Left ventricle myocardium inferior (tissue), 1 donor: ENCODE measurements at regions not wholly inside any gene's neighbourhood (a gene's known extent, or its start where the extent isn't known, plus 50 kb on each side); places are given as distances from the start of the nearest gene placed in this dataset.

ENCODE experiments used
- DNase-seq: peaks from one replicate; pipeline ENCODE4 v3.0.0-alpha.2; 2020
- H3K27ac ChIP-seq: fragments of 200-600 bp; replicated peaks from 2 replicates; pipeline ENCODE4 v1.8.0; 2021
- H3K27me3 ChIP-seq: fragments of 200-600 bp; 2 replicates; pipeline ENCODE4 v1.8.0; 2021; ENCODE audit warnings: low read depth
- H3K36me3 ChIP-seq: fragments of 200-600 bp; 2 replicates; pipeline ENCODE4 v1.8.0; 2021
- H3K4me1 ChIP-seq: fragments of 200-600 bp; 2 replicates; pipeline ENCODE4 v1.8.0; 2021
- H3K4me3 ChIP-seq: fragments of 200-600 bp; 2 replicates; pipeline ENCODE4 v1.8.0; 2021; ENCODE audit warnings: mild to moderate bottlenecking, moderate library complexity
- H3K9me3 ChIP-seq: fragments of 200-600 bp; replicated peaks from 2 replicates; pipeline ENCODE4 v1.8.0; 2021
- CTCF ChIP-seq: fragments of 200-600 bp; IDR thresholded peaks from 2 replicates; pipeline ENCODE4 v1.8.0; 2021; ENCODE audit warnings: antibody characterized with exemption, mild to moderate bottlenecking, borderline replicate concordance
- intact Hi-C: fragments of 100-400 bp; cut with micrococcal nuclease; formaldehyde crosslinking; loops from one replicate; pipeline ENCODE4 v1.11.0; 2022
- donor health status: DM: no; HTN: yes; CAD: no; lungs with severe emphysema.

GRCh38 chr18:61256291-61256690 is 76.9 kb upstream of the CDH20 start:
- Histone ChIP-seq H3K27me3 (no peaks in the 10 kb centered on the region), H3K27ac (no peak overlapping the region), H3K4me3 (no peak overlapping the region), H3K9me3 (no peaks in the 10 kb centered on the region), H3K4me1 (no peaks in the 10 kb centered on the region), H3K36me3 (no peaks in the 10 kb centered on the region)
- DNase-seq: no peak
- intact Hi-C loops: no loop called here
- no peak for TF ChIP-seq CTCF

- no peaks in the 10 kb centered on the region for H3K9me3 ChIP-seq
- DNase-seq: no peak
- no peak overlapping the region for H3K27ac ChIP-seq
- no peaks in the 10 kb centered on the region for H3K4me1 ChIP-seq
- no peak for TF ChIP-seq CTCF
- intact Hi-C loops: no loop called here
- no peak overlapping the region for H3K4me3 ChIP-seq
- H3K27me3 ChIP-seq: no peaks in the 10 kb centered on the region
- H3K36me3 ChIP-seq: no peaks in the 10 kb centered on the region
Observed at GRCh38 chr18:61261870-61262269, 71.4 kb upstream of the CDH20 start.

- Histone ChIP-seq H3K27me3 (no peaks in the 10 kb centered on the region), H3K27ac (no peak overlapping the region), H3K36me3 (no peaks in the 10 kb centered on the region), H3K4me1 (no peaks in the 10 kb centered on the region), H3K4me3 (no peak overlapping the region), H3K9me3 (peaks cover 8% of the 10 kb centered on the region)
- no peak for DNase-seq
- intact Hi-C loops: no loop called here
- TF ChIP-seq CTCF: no peak
Observed at GRCh38 chr18:61272793-61273192, 60.4 kb upstream of the CDH20 start.

GRCh38 chr18:61273533-61273932 is 59.7 kb upstream of the CDH20 start:
- no peak for TF ChIP-seq CTCF
- H3K27ac ChIP-seq: no peak overlapping the region
- intact Hi-C loops: no loop called here
- H3K27me3 ChIP-seq: no peaks in the 10 kb centered on the region
- H3K4me3 ChIP-seq: no peak overlapping the region
- H3K4me1 ChIP-seq: no peaks in the 10 kb centered on the region
- DNase-seq: no peak
- peaks cover 7% of the 10 kb centered on the region for H3K9me3 ChIP-seq
- no peaks in the 10 kb centered on the region for H3K36me3 ChIP-seq

GRCh38 chr18:61274416-61274960 is 58.7 kb upstream of the CDH20 start:
- Histone ChIP-seq H3K4me3 (no peak overlapping the region), H3K27ac (no peak overlapping the region), H3K9me3 (no peaks in the 10 kb centered on the region), H3K36me3 (no peaks in the 10 kb centered on the region), H3K4me1 (no peaks in the 10 kb centered on the region), H3K27me3 (no peaks in the 10 kb centered on the region)
- no peak for TF ChIP-seq CTCF
- intact Hi-C loops: no loop called here
- DNase-seq: no peak

- intact Hi-C loops: no loop called here
- Histone ChIP-seq H3K27ac (no peak overlapping the region), H3K27me3 (no peaks in the 10 kb centered on the region), H3K36me3 (no peaks in the 10 kb centered on the region), H3K4me1 (no peaks in the 10 kb centered on the region), H3K9me3 (peaks cover 18% of the 10 kb centered on the region), H3K4me3 (no peak overlapping the region)
- DNase-seq: no peak
- TF ChIP-seq CTCF: no peak
Observed at GRCh38 chr18:61277808-61278207, 55.4 kb upstream of the CDH20 start.
